ENCODE measurements at regions not wholly inside any gene's neighbourhood (a gene's known extent, or its start where the extent isn't known, plus 50 kb on each side); places are given as distances from the start of the nearest gene placed in this dataset.

GRCh38 chr10:108696792-108697477, 1226.4 kb downstream of the XPNPEP1 start:
- ChIA-PET POLR2A (ENCODE audit: unreplicated experiment) (no interaction called here), CTCF (no interaction called here)
- Histone ChIP-seq H2BK20ac (ENCODE audit: low read depth, low read length) (no peak overlapping the region), H4K5ac (ENCODE audit: low read depth, low read length) (no peak overlapping the region), H3K18ac (ENCODE audit: low read depth, low read length) (no peak overlapping the region), H3K36me3 (ENCODE audit: control insufficient read depth, insufficient read depth, low read length) (no peaks in the 10 kb centered on the region), H3K9me1 (ENCODE audit: insufficient read depth, low read length) (no peaks in the 10 kb centered on the region), H4K8ac (ENCODE audit: low read depth in 2 of 2, low read length in 2 of 2) (no peak overlapping the region), H3K23ac (ENCODE audit: low read depth, low read length) (no peak overlapping the region), H3K27ac (ENCODE audit: insufficient read depth, low read length) (no peak overlapping the region), H2AK9ac (replicated peaks; ENCODE audit: low read depth, low read length, poor library complexity) (no peak overlapping the region), H4K20me1 (ENCODE audit: insufficient read depth, low read length) (no peaks in the 10 kb centered on the region), H2BK120ac (ENCODE audit: low read depth, low read length) (no peak overlapping the region), H4K91ac (ENCODE audit: insufficient read depth, low read depth, low read length) (no peak overlapping the region), H3K4me2 (ENCODE audit: low read depth, low read length) (no peak overlapping the region), H2BK5ac (ENCODE audit: low read depth, low read length, poor library complexity, severe bottlenecking) (no peak overlapping the region), H2BK15ac (ENCODE audit: low read depth, low read length) (no peak overlapping the region), H2AK5ac (ENCODE audit: low read depth, low read length) (no peak overlapping the region), H3K9me3 (ENCODE audit: control insufficient read depth, insufficient read depth, low read length) (peaks cover 4% of the 10 kb centered on the region; the same call in 1 of the 2 replicates), H2AFZ (replicated peaks; ENCODE audit: low read length, poor library complexity) (no peak overlapping the region), H3K56ac (ENCODE audit: extremely low read depth, insufficient read depth, low read length) (no peak overlapping the region), H3K79me1 (ENCODE audit: low read depth in 1 of 2, low read length in 2 of 2) (no peaks in the 10 kb centered on the region), H3K4me3 (ENCODE audit: insufficient read depth, low read depth, low read length) (no peak overlapping the region), H3K4ac (ENCODE audit: low read depth, low read length) (no peak overlapping the region), H3K14ac (replicated peaks; ENCODE audit: low read depth, low read length) (no peak overlapping the region), H3K27me3 (ENCODE audit: control insufficient read depth, insufficient read depth, low read length) (no peaks in the 10 kb centered on the region), H3K9ac (ENCODE audit: low read depth, low read length) (no peak overlapping the region), H3K4me1 (ENCODE audit: control insufficient read depth, insufficient read depth, low read length) (no peaks in the 10 kb centered on the region)
- WGBS, 2 experiments (ENCODE audit: extremely low coverage in 2 of 2, insufficient read length in 1 of 2): no CpG with 5 or more reads among the region's 4 CpGs
- dilution Hi-C loops (cut with HindIII; ENCODE audit: low sequenced_read_pairs, unreplicated experiment) (no loop called here), intact Hi-C loops (cut with micrococcal nuclease) (no loop called here), in situ Hi-C loops (cut with MboI; ENCODE audit: low sequenced_read_pairs) (no loop called here)
- BruUV-seq (replicated peaks): no TSS peak
- DNase-seq: no peak
- no peak for ATAC-seq (ENCODE audit: low read depth)
- TF ChIP-seq RAD21 (IDR thresholded peaks at IDR 0.05; ENCODE audit: low read length) (no peak), CTCF (conservative IDR thresholded peaks at IDR 0.05; ENCODE audit: low read depth, low read length) (no peak)

All from IMR-90 (cell line).